ENCODE measurements at regions not wholly inside any gene's neighbourhood (a gene's known extent, or its start where the extent isn't known, plus 50 kb on each side); places are given as distances from the start of the nearest gene placed in this dataset.

- Histone ChIP-seq H3K27ac (ENCODE audit: extremely low read depth, low read depth, low read length) (no peak overlapping the region), H3K4me3 (ENCODE audit: low read depth, low read length) (no peak overlapping the region), H3K36me3 (ENCODE audit: control insufficient read depth in 2 of 2, insufficient read depth in 1 of 2, low read length in 2 of 2) (no peaks in the 10 kb centered on the region), H3K9me3 (ENCODE audit: control insufficient read depth, insufficient read depth, low read depth, low read length) (no peaks in the 10 kb centered on the region), H3K4me1 (ENCODE audit: control insufficient read depth, insufficient read depth, low read length) (no peaks in the 10 kb centered on the region)
- CTCF ChIA-PET = interaction anchor here (0.6 to 1.1 kb wide), 2 partner anchors 530 to 622 kb away, joined by 3 to 5 read pairs; no protein-coding TSS in a partner anchor
- POLR2A ChIA-PET = no interaction called here
- TF ChIP-seq ZNF112 (tag by site-specific recombination; IDR thresholded peaks at IDR 0.05) (no peak), PRDM6 (tag by site-specific recombination; IDR thresholded peaks at IDR 0.05) (no peak), ZNF558 (tag by site-specific recombination; IDR thresholded peaks at IDR 0.05) (no peak), EGR2 (tag by site-specific recombination; IDR thresholded peaks at IDR 0.05; ENCODE audit: low read depth) (no peak), PRDM10 (tag by site-specific recombination; IDR thresholded peaks at IDR 0.05) (no peak), ZNF132 (tag by site-specific recombination; IDR thresholded peaks at IDR 0.05; ENCODE audit: borderline replicate concordance) (no peak), ZNF76 (tag by site-specific recombination; IDR thresholded peaks at IDR 0.05; ENCODE audit: borderline replicate concordance, low read depth) (no peak), ZBTB48 (tag by site-specific recombination; IDR thresholded peaks at IDR 0.05) (no peak)
Observed at GRCh38 chr1:221925947-221926346, 184.1 kb upstream of the DUSP10 start.

GRCh38 chr1:221923929-221924598, 182.2 kb upstream of the DUSP10 start:
- H3K36me3 ChIP-seq (ENCODE audit: control insufficient read depth in 2 of 2, insufficient read depth in 1 of 2, low read length in 2 of 2) = no peaks in the 10 kb centered on the region
- CTCF ChIA-PET = no interaction called here
- H3K9me3 ChIP-seq (ENCODE audit: control insufficient read depth, insufficient read depth, low read depth, low read length) = no peaks in the 10 kb centered on the region
- no peak overlapping the region for H3K4me3 ChIP-seq (ENCODE audit: low read depth, low read length)
- POLR2A ChIA-PET = no interaction called here
- no peaks in the 10 kb centered on the region for H3K4me1 ChIP-seq (ENCODE audit: control insufficient read depth, insufficient read depth, low read length)
- H3K27ac ChIP-seq (ENCODE audit: extremely low read depth, low read depth, low read length) = no peak overlapping the region
- TF ChIP-seq BCL6B (tag by site-specific recombination; IDR thresholded peaks at IDR 0.05) = no peak
- no peak for TF ChIP-seq PRDM1 (tag by site-specific recombination; IDR thresholded peaks at IDR 0.05)
- TF ChIP-seq ZNF768 (tag by site-specific recombination; IDR thresholded peaks at IDR 0.05) = no peak
- TF ChIP-seq SETDB1 (IDR thresholded peaks at IDR 0.05; ENCODE audit: insufficient read length, low read length) = no peak
- TF ChIP-seq BCL11A (tag by site-specific recombination; IDR thresholded peaks at IDR 0.05; ENCODE audit: low read depth) = no peak
- no peak for TF ChIP-seq ZNF701 (tag by site-specific recombination; IDR thresholded peaks at IDR 0.05)
- TF ChIP-seq ZNF274 (IDR thresholded peaks at IDR 0.05; ENCODE audit: low read length) = no peak
- no peak for TF ChIP-seq ZNF274 (tag by site-specific recombination; IDR thresholded peaks at IDR 0.05; ENCODE audit: borderline replicate concordance)
- no peak for TF ChIP-seq BCL11B (tag by site-specific recombination; IDR thresholded peaks at IDR 0.05; ENCODE audit: low read depth)
- no peak for TF ChIP-seq GLIS2 (tag by site-specific recombination; IDR thresholded peaks at IDR 0.05)
- TF ChIP-seq ZNF26 (tag by site-specific recombination; IDR thresholded peaks at IDR 0.05) = no peak
- no peak for TF ChIP-seq ZNF133 (tag by site-specific recombination; IDR thresholded peaks at IDR 0.05)
- TF ChIP-seq PRDM6 (tag by site-specific recombination; IDR thresholded peaks at IDR 0.05) = no peak
- TF ChIP-seq ZNF610 (tag by site-specific recombination; IDR thresholded peaks at IDR 0.05; ENCODE audit: borderline replicate concordance) = no peak
- TF ChIP-seq ZNF280C (tag by site-specific recombination; IDR thresholded peaks at IDR 0.05) = no peak

All from HEK293 (cell line).